ENCODE measurements at regions not wholly inside any gene's neighbourhood (a gene's known extent, or its start where the extent isn't known, plus 50 kb on each side); places are given as distances from the start of the nearest gene placed in this dataset.

- Histone ChIP-seq H3K36me3 (ENCODE audit: control insufficient read depth in 1 of 2, insufficient read depth in 2 of 2, low read length in 2 of 2) (no peaks in the 10 kb centered on the region), H3K9me3 (ENCODE audit: control insufficient read depth in 1 of 2, low read length in 2 of 2) (no peaks in the 10 kb centered on the region), H3K4me3 (ENCODE audit: low read depth in 1 of 2, low read length in 2 of 2) (no peak overlapping the region), H3K9ac (ENCODE audit: low read depth in 1 of 2, low read length in 2 of 2) (no peak overlapping the region), H3K27me3 (ENCODE audit: control insufficient read depth in 1 of 2, insufficient read depth in 2 of 2, low read length in 2 of 2) (no peaks in the 10 kb centered on the region), H3K4me1 (ENCODE audit: control insufficient read depth in 1 of 2, insufficient read depth in 2 of 2, low read length in 2 of 2) (no peaks in the 10 kb centered on the region), H3K27ac (ENCODE audit: low read depth, low read length) (no peak overlapping the region)
Observed at GRCh38 chr1:201589186-201589585, 50.3 kb downstream of the NAV1 start.

- Histone ChIP-seq H3K9me3 (ENCODE audit: control insufficient read depth in 1 of 2, low read length in 2 of 2) (no peaks in the 10 kb centered on the region), H3K9ac (ENCODE audit: low read depth in 1 of 2, low read length in 2 of 2) (no peak overlapping the region), H3K36me3 (ENCODE audit: control insufficient read depth in 1 of 2, insufficient read depth in 2 of 2, low read length in 2 of 2) (no peaks in the 10 kb centered on the region), H3K27me3 (ENCODE audit: control insufficient read depth in 1 of 2, insufficient read depth in 2 of 2, low read length in 2 of 2) (no peaks in the 10 kb centered on the region), H3K4me3 (ENCODE audit: low read depth in 1 of 2, low read length in 2 of 2) (no peak overlapping the region), H3K27ac (ENCODE audit: low read depth, low read length) (no peak overlapping the region), H3K4me1 (ENCODE audit: control insufficient read depth in 1 of 2, insufficient read depth in 2 of 2, low read length in 2 of 2) (no peaks in the 10 kb centered on the region)
Observed at GRCh38 chr1:201590474-201590873, 51.5 kb downstream of the NAV1 start.

- Histone ChIP-seq H3K27me3 (ENCODE audit: control insufficient read depth in 1 of 2, insufficient read depth in 2 of 2, low read length in 2 of 2) (no peaks in the 10 kb centered on the region), H3K9me3 (ENCODE audit: control insufficient read depth in 1 of 2, low read length in 2 of 2) (no peaks in the 10 kb centered on the region), H3K27ac (ENCODE audit: low read depth, low read length) (no peak overlapping the region), H3K4me3 (ENCODE audit: low read depth in 1 of 2, low read length in 2 of 2) (no peak overlapping the region), H3K4me1 (ENCODE audit: control insufficient read depth in 1 of 2, insufficient read depth in 2 of 2, low read length in 2 of 2) (no peaks in the 10 kb centered on the region), H3K36me3 (ENCODE audit: control insufficient read depth in 1 of 2, insufficient read depth in 2 of 2, low read length in 2 of 2) (no peaks in the 10 kb centered on the region), H3K9ac (ENCODE audit: low read depth in 1 of 2, low read length in 2 of 2) (no peak overlapping the region)
Observed at GRCh38 chr1:201591348-201591747, 52.4 kb downstream of the NAV1 start.

- no peaks in the 10 kb centered on the region for H3K36me3 ChIP-seq (ENCODE audit: control insufficient read depth in 1 of 2, insufficient read depth in 2 of 2, low read length in 2 of 2)
- H3K9me3 ChIP-seq (ENCODE audit: control insufficient read depth in 1 of 2, low read length in 2 of 2) = no peaks in the 10 kb centered on the region
- H3K4me1 ChIP-seq (ENCODE audit: control insufficient read depth in 1 of 2, insufficient read depth in 2 of 2, low read length in 2 of 2) = no peaks in the 10 kb centered on the region
- H3K27ac ChIP-seq (ENCODE audit: low read depth, low read length) = no peak overlapping the region
- no peak overlapping the region for H3K4me3 ChIP-seq (ENCODE audit: low read depth in 1 of 2, low read length in 2 of 2)
- no peak overlapping the region for H3K9ac ChIP-seq (ENCODE audit: low read depth in 1 of 2, low read length in 2 of 2)
- H3K27me3 ChIP-seq (ENCODE audit: control insufficient read depth in 1 of 2, insufficient read depth in 2 of 2, low read length in 2 of 2) = no peaks in the 10 kb centered on the region
Observed at GRCh38 chr1:201591981-201592380, 53.1 kb downstream of the NAV1 start.

- Histone ChIP-seq H3K4me3 (ENCODE audit: low read depth in 1 of 2, low read length in 2 of 2) (no peak overlapping the region), H3K27ac (ENCODE audit: low read depth, low read length) (no peak overlapping the region), H3K9ac (ENCODE audit: low read depth in 1 of 2, low read length in 2 of 2) (no peak overlapping the region), H3K9me3 (ENCODE audit: control insufficient read depth in 1 of 2, low read length in 2 of 2) (no peaks in the 10 kb centered on the region), H3K36me3 (ENCODE audit: control insufficient read depth in 1 of 2, insufficient read depth in 2 of 2, low read length in 2 of 2) (no peaks in the 10 kb centered on the region), H3K4me1 (ENCODE audit: control insufficient read depth in 1 of 2, insufficient read depth in 2 of 2, low read length in 2 of 2) (peaks cover 0 to 10% of the 10 kb centered on the region in 2 donors), H3K27me3 (ENCODE audit: control insufficient read depth in 1 of 2, insufficient read depth in 2 of 2, low read length in 2 of 2) (no peaks in the 10 kb centered on the region)
Observed at GRCh38 chr1:201593200-201593921, 54.4 kb downstream of the NAV1 start.

GRCh38 chr1:201594575-201595245 is 55.8 kb downstream of the NAV1 start:
- Histone ChIP-seq H3K9ac (ENCODE audit: low read depth in 1 of 2, low read length in 2 of 2) (no peak overlapping the region), H3K27me3 (ENCODE audit: control insufficient read depth in 1 of 2, insufficient read depth in 2 of 2, low read length in 2 of 2) (no peaks in the 10 kb centered on the region), H3K27ac (ENCODE audit: low read depth, low read length) (no peak overlapping the region), H3K4me3 (ENCODE audit: low read depth in 1 of 2, low read length in 2 of 2) (no peak overlapping the region), H3K9me3 (ENCODE audit: control insufficient read depth in 1 of 2, low read length in 2 of 2) (no peaks in the 10 kb centered on the region), H3K36me3 (ENCODE audit: control insufficient read depth in 1 of 2, insufficient read depth in 2 of 2, low read length in 2 of 2) (no peaks in the 10 kb centered on the region), H3K4me1 (ENCODE audit: control insufficient read depth in 1 of 2, insufficient read depth in 2 of 2, low read length in 2 of 2) (peaks cover 0 to 12% of the 10 kb centered on the region in 2 donors)

GRCh38 chr1:201595381-201595780 is 56.5 kb downstream of the NAV1 start:
- Histone ChIP-seq H3K9me3 (ENCODE audit: control insufficient read depth in 1 of 2, low read length in 2 of 2) (no peaks in the 10 kb centered on the region), H3K4me1 (ENCODE audit: control insufficient read depth in 1 of 2, insufficient read depth in 2 of 2, low read length in 2 of 2) (peaks cover 0 to 12% of the 10 kb centered on the region in 2 donors), H3K36me3 (ENCODE audit: control insufficient read depth in 1 of 2, insufficient read depth in 2 of 2, low read length in 2 of 2) (no peaks in the 10 kb centered on the region), H3K27me3 (ENCODE audit: control insufficient read depth in 1 of 2, insufficient read depth in 2 of 2, low read length in 2 of 2) (no peaks in the 10 kb centered on the region), H3K9ac (ENCODE audit: low read depth in 1 of 2, low read length in 2 of 2) (no peak overlapping the region), H3K4me3 (ENCODE audit: low read depth in 1 of 2, low read length in 2 of 2) (no peak overlapping the region), H3K27ac (ENCODE audit: low read depth, low read length) (no peak overlapping the region)

GRCh38 chr1:201596101-201596868 is 57.4 kb downstream of the NAV1 start:
- Histone ChIP-seq H3K36me3 (ENCODE audit: control insufficient read depth in 1 of 2, insufficient read depth in 2 of 2, low read length in 2 of 2) (no peaks in the 10 kb centered on the region), H3K27ac (ENCODE audit: low read depth, low read length) (no peak overlapping the region), H3K9ac (ENCODE audit: low read depth in 1 of 2, low read length in 2 of 2) (no peak overlapping the region), H3K4me1 (ENCODE audit: control insufficient read depth in 1 of 2, insufficient read depth in 2 of 2, low read length in 2 of 2) (peaks cover 0 to 12% of the 10 kb centered on the region in 2 donors), H3K27me3 (ENCODE audit: control insufficient read depth in 1 of 2, insufficient read depth in 2 of 2, low read length in 2 of 2) (no peaks in the 10 kb centered on the region), H3K9me3 (ENCODE audit: control insufficient read depth in 1 of 2, low read length in 2 of 2) (no peaks in the 10 kb centered on the region), H3K4me3 (ENCODE audit: low read depth in 1 of 2, low read length in 2 of 2) (no peak overlapping the region)

- H3K36me3 ChIP-seq (ENCODE audit: control insufficient read depth in 1 of 2, insufficient read depth in 2 of 2, low read length in 2 of 2) = no peaks in the 10 kb centered on the region
- H3K27me3 ChIP-seq (ENCODE audit: control insufficient read depth in 1 of 2, insufficient read depth in 2 of 2, low read length in 2 of 2) = no peaks in the 10 kb centered on the region
- peak overlapping the region in 1 of 2 donors; percentile 27 for H3K9ac ChIP-seq (ENCODE audit: low read depth in 1 of 2, low read length in 2 of 2)
- no peaks in the 10 kb centered on the region for H3K9me3 ChIP-seq (ENCODE audit: control insufficient read depth in 1 of 2, low read length in 2 of 2)
- peaks cover 0 to 12% of the 10 kb centered on the region in 2 donors for H3K4me1 ChIP-seq (ENCODE audit: control insufficient read depth in 1 of 2, insufficient read depth in 2 of 2, low read length in 2 of 2)
- peak overlapping the region; percentile 5 for H3K27ac ChIP-seq (ENCODE audit: low read depth, low read length)
- peak overlapping the region in 1 of 2 donors; percentile 33 for H3K4me3 ChIP-seq (ENCODE audit: low read depth in 1 of 2, low read length in 2 of 2)
Observed at GRCh38 chr1:201597551-201598230, 58.8 kb downstream of the NAV1 start.
